Left lung (tissue), 4 donors: ENCODE measurements at regions not wholly inside any gene's neighbourhood (a gene's known extent, or its start where the extent isn't known, plus 50 kb on each side); places are given as distances from the start of the nearest gene placed in this dataset.

ENCODE experiments used
- ATAC-seq: fragments of 200-7000 bp; cut with Tn5 transposase; one replicate; pipeline ENCODE4 v1.9.1; 2020; ENCODE audit warnings: moderate library complexity
- DNase-seq, 4 donors: peaks; one replicate each; pipeline ENCODE4 v3.0.0-alpha.2; 2013 to 2020
- H3K27ac ChIP-seq, 2 donors: fragments of 200-600 bp; sonication (generic) in 1 of 2; one replicate each; pipeline versions ENCODE4 v1.5.0 to v1.8.0; 2020 to 2021
- H3K27me3 ChIP-seq, 2 donors: fragments of 200-600 bp; sonication (generic) in 1 of 2; one replicate each; pipeline versions ENCODE4 v1.5.0 to v1.8.0; 2020 to 2021
- H3K36me3 ChIP-seq, 2 donors: fragments of 200-600 bp; sonication (generic) in 1 of 2; one replicate each; pipeline versions ENCODE4 v1.5.0 to v1.8.0; 2020 to 2021
- H3K4me1 ChIP-seq, 2 donors: fragments of 200-600 bp; one replicate each; pipeline ENCODE4 v1.8.0; 2021
- H3K4me3 ChIP-seq, 2 donors: fragments of 200-600 bp; sonication (generic) in 1 of 2; one replicate each; pipeline versions ENCODE4 v1.5.0 to v1.8.0; 2020 to 2021; ENCODE audit warnings: mild to moderate bottlenecking in 1 of 2
- H3K9me3 ChIP-seq, 2 donors: fragments of 200-600 bp; sonication (generic) in 1 of 2; one replicate each; pipeline versions ENCODE4 v1.5.0 to v1.8.0; 2020 to 2021
- CTCF ChIP-seq, 2 donors: fragments of 200-600 bp; sonication (generic) in 1 of 2; IDR thresholded peaks; one replicate each; pipeline versions ENCODE4 v1.5.0 to v1.8.0; 2021; ENCODE audit warnings: antibody characterized with exemption in 2 of 2
- intact Hi-C, 2 donors: fragments of 100-400 bp; cut with DNase I; formaldehyde crosslinking; loops; one replicate each; pipeline versions ENCODE4 v1.11.2 to v1.14.2; 2022
- donor health status: DM: no; HTN: yes; CAD: no.
- donor health status: DM: no; HTN: no; CAD: no.

- Histone ChIP-seq H3K27me3 (peaks cover 0 to 18% of the 10 kb centered on the region in 2 donors), H3K4me1 (no peaks in the 10 kb centered on the region), H3K9me3 (peaks cover 0 to 18% of the 10 kb centered on the region in 2 donors), H3K4me3 (no peak overlapping the region), H3K27ac (no peak overlapping the region), H3K36me3 (no peaks in the 10 kb centered on the region)
- DNase-seq (no peak), ATAC-seq (no peak)
- no peak for TF ChIP-seq CTCF (IDR thresholded peaks at IDR 0.05)
- intact Hi-C loops: no loop called here
These were observed 106.8 kb downstream of the GLRX3 start for GRCh38 chr10:130243015-130243414.

- DNase-seq (no peak), ATAC-seq (no peak)
- Histone ChIP-seq H3K27ac (no peak overlapping the region), H3K9me3 (peaks cover 0 to 18% of the 10 kb centered on the region in 2 donors), H3K4me1 (no peaks in the 10 kb centered on the region), H3K4me3 (no peak overlapping the region), H3K27me3 (peaks cover 0 to 18% of the 10 kb centered on the region in 2 donors), H3K36me3 (no peaks in the 10 kb centered on the region)
- TF ChIP-seq CTCF (IDR thresholded peaks at IDR 0.05): no peak
- intact Hi-C loops: no loop called here
These were observed 108.1 kb downstream of the GLRX3 start for GRCh38 chr10:130244031-130244927.

GRCh38 chr10:130244928-130245495 lies 108.8 kb downstream of the GLRX3 start:
- DNase-seq: no peak
- H3K4me3 ChIP-seq: no peak overlapping the region
- no peaks in the 10 kb centered on the region for H3K36me3 ChIP-seq
- intact Hi-C loops: no loop called here
- peaks cover 0 to 17% of the 10 kb centered on the region in 2 donors for H3K9me3 ChIP-seq
- no peak for ATAC-seq
- no peak overlapping the region for H3K27ac ChIP-seq
- H3K4me1 ChIP-seq: no peaks in the 10 kb centered on the region
- TF ChIP-seq CTCF (IDR thresholded peaks at IDR 0.05): no peak
- peaks cover 0 to 18% of the 10 kb centered on the region in 2 donors for H3K27me3 ChIP-seq

GRCh38 chr10:130246113-130246512 lies 109.9 kb downstream of the GLRX3 start:
- TF ChIP-seq CTCF (IDR thresholded peaks at IDR 0.05): no peak
- Histone ChIP-seq H3K4me1 (no peaks in the 10 kb centered on the region), H3K4me3 (no peak overlapping the region), H3K27ac (no peak overlapping the region), H3K36me3 (no peaks in the 10 kb centered on the region), H3K27me3 (peaks cover 0 to 18% of the 10 kb centered on the region in 2 donors), H3K9me3 (peaks cover 0 to 8% of the 10 kb centered on the region in 2 donors)
- intact Hi-C loops: no loop called here
- DNase-seq (no peak), ATAC-seq (no peak)

GRCh38 chr10:130250127-130250526 lies 113.9 kb downstream of the GLRX3 start:
- intact Hi-C loops: no loop called here
- Histone ChIP-seq H3K27me3 (peaks cover 0 to 7% of the 10 kb centered on the region in 2 donors), H3K4me1 (no peaks in the 10 kb centered on the region), H3K36me3 (no peaks in the 10 kb centered on the region), H3K9me3 (peaks cover 0 to 2% of the 10 kb centered on the region in 2 donors), H3K27ac (no peak overlapping the region), H3K4me3 (no peak overlapping the region)
- DNase-seq (no peak), ATAC-seq (no peak)
- TF ChIP-seq CTCF (IDR thresholded peaks at IDR 0.05): no peak
